CD4-positive, alpha-beta T cell treated with Interleukin-17A for 4 hours (primary cell): ENCODE measurements at regions not wholly inside any gene's neighbourhood (a gene's known extent, or its start where the extent isn't known, plus 50 kb on each side); places are given as distances from the start of the nearest gene placed in this dataset.

Source experiments
- DNase-seq: peaks from one replicate; pipeline ENCODE4 v3.0.0-alpha.2; 2020; ENCODE audit warnings: mixed read lengths

DNA sequence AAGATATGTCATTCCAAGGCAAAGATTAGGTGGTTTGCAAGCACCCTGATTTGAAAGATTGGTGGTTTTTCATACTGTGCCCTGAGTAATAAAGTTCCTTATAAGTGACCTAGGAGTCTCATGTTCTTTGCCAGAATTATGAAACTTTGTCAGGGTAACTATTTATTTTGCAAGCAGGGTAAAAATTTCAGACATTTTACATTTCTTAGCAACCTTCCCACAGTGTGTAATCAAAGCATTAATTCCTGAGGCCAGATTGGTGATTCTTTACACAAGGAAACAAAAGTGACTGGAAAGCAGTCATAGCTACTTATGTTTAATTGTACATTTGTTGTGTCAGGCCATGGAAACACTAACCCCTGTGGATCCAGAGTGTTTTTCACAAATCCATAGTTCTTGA is 998.0 kb upstream of the B3GALT2 start:
- DNase-seq, result no peak

DNA sequence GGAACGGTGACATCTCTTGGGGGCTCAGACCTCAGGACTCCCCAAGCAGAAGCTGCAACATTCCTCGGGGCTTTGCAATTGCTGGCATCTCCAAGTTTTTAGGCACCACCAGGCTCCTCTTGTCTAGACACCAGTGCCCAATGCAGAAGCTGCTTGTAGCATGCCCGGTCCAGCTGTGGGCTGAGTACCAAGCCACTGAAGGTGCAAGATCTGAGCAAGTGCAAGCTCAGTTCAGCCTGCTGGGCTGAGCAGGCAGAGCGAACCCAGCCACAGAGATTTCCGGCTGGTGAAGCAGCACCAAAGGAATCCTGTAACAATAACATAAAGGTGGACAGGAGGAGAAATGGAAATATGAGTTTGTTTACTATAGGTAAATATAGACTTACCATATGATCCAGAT is 995.4 kb upstream of the B3GALT2 start:
- no peak for DNase-seq

GRCh38 chr1:194176212-194176611 is 989.8 kb upstream of the B3GALT2 start:
- DNase-seq, result no peak

GRCh38 chr1:194175251-194175650 is 988.8 kb upstream of the B3GALT2 start:
- no peak for DNase-seq

DNA sequence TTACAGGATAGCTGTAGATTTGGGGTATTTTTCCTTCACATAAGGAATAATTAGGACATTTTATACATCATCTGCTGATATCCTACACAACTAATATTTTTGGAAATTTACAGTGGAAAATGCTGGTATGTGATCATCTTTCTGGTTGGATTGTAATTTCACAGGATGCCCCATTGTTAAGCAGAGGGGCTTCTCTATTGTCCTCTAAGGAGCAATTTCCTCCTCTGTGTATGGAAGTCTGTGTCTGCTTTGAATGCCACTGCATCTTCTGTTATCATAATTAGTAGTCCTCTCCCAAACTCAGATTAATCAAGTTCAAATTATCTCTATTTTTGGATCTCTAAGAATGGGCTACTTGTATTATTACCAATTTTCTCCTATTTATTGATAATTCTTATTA is 988.1 kb upstream of the B3GALT2 start:
- no peak for DNase-seq

- no peak for DNase-seq
These were observed 985.2 kb upstream of the B3GALT2 start for GRCh38 chr1:194171596-194171995.

DNA sequence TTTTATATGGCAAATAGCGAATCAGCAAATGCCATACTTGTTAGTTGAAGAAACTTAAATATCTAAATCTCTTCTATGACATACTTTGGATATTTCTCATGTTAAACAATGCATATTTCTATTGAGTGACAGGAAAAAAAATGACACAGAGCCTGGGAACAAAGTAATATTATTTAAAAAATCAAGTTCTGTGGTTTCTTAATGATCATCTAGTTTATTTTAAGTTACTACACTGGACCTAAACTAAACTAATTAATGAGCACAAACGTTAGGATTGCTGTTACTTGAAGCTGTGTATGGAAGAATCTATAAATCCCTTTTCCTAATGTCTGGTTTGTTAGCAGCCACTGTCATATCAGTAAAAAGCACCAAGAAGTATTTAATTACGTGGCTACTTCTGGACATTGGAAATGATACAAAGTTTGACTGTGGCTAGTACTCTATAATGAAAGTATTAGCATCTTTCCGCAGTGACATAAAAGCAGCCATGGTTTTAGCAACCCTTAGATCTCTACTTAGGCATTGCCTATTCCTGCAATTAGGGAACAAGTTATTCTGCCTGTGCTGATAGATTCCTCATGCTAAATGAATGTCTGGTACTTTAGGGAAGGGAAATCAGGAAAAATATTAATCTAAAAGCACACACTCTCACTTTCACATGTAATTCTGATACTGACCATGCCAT is 981.7 kb upstream of the B3GALT2 start:
- no peak for DNase-seq

DNA sequence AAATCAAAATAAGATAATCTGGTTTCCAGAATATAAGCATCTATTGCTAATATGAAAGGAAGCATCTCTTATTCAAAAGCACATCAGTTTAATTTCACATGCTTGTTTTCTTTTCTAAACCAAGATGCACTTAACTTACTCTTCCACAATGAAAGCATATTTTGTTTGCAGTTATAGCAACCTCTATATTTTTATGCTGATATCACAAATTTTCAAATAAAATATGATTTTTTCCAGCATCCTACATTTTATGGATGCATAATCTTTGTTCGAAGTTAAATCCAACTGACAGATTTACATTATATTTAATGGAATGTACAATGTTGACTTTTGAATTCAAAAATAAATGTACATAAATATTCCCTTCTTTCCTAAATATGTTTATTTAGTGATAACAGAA is 978.3 kb upstream of the B3GALT2 start:
- no peak for DNase-seq

- DNase-seq, result no peak
These were observed 975.2 kb upstream of the B3GALT2 start for GRCh38 chr1:194161591-194161990.

GRCh38 chr1:194159941-194160340 is 973.5 kb upstream of the B3GALT2 start:
- DNase-seq, result no peak

DNA sequence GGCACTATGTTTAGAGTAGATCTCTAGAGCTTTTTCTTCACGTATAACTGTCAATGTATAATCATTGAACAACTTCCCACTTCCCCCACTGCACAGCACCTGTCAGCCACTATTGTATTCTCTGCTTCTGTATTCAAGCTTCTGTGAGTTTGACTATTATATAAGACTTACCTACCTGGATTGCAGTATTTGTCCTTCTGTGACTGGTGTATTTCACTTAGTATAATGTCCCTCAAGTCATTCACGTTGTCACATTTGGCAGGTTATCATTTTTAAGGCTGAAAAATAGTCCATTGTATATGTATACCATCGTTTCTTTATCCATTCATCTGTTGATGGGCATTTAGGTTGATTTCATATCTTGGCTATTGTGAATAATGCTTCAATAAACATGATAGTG is 969.5 kb upstream of the B3GALT2 start:
- no peak for DNase-seq

DNA sequence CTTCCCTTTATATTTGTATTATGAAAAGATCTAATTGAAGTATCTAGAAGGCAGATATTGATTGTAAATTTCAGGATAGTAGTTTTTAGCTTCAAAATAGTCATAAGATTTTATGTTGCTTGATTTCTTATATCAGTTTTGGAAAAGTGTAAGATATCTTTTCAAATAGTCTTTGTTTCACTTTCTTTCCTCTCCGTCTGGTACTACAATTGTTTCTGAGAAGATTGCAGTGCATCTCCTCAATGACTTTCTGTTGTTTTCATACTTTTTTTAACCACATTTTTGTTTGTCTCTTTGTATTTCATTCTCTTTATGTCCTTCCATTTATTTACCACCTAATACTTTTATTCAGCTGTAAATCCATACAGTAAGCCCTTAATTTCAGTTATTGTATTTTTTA is 964.6 kb upstream of the B3GALT2 start:
- DNase-seq, result no peak

GRCh38 chr1:194150242-194150641 is 963.8 kb upstream of the B3GALT2 start:
- DNase-seq, result no peak

DNA sequence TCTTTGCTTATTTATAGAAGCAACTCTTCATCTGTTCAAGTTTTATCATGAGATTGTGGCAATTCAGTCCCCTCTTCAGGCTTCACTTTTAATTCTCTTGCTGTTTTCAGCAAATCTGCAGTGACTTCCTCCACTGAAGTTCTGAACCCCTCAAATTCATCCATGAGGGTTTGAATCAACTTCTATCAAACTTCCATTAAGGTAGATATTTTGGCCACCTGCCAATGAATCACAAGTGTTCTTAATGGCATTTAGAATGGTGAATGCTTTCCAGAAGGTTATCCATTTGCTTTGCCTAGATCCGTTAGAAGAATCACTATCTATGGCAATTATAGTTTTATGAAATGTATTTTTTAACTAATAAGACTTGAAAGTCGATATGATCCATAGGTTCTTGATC is 946.7 kb upstream of the B3GALT2 start:
- DNase-seq, result no peak

DNA sequence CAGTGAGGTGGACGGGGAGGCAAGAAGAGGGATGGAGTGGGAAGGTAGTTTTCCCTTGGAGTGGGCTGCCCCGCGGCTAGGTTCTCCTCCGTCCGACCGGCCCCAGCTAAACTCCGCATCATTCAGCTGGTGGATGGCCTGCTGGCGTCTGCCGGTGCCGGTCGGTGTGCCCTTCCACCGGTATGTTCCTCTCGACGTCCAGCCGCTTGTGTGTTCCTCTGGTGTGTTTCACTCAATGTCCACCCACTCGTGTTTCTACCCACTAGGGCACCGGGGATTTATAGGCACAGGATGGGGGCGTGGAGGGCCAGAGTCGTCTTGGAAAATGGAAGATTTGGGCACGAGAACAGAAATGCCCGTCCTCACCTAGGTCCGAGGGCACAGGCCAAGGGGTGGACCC is 931.7 kb upstream of the B3GALT2 start:
- no peak for DNase-seq

DNA sequence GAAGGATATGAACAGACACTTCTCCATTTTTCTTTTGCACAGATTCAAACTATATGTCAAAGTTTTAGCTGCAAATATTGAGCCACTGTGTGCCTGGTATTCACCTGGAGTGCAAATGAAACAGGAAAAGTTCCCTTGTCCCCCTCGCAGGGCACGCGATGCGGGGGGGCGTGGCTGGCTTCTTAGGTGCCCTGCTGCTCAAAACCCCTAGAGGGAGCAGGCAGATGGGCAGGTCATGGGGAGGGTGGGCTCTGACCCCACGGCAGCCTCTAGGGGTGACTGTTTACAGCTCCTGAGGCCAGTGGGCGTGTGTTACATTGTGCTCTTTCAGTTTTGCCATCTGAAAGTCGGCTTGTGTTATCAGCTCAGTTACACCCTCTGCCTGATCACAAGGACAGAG is 931.2 kb upstream of the B3GALT2 start:
- no peak for DNase-seq

DNA sequence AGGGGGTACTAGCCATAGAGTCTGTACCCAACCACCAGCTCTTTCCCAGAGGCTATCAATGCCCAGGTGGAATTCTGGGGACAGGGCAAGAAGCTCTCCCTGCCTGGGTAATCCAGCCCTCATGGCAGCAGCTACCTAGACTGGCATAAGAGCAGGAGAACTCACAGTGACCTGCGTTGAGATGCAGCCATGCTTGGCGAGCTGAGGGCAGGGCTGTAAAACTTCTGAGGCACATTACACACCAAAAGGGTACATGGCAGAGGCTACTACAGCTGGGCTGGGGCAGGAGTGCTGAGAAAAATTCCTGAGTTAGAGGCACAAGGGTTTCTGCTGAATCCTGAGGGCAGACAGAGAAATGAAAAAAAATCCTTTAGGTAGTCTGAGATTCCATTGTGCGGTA is 927.9 kb upstream of the B3GALT2 start:
- no peak for DNase-seq

DNA sequence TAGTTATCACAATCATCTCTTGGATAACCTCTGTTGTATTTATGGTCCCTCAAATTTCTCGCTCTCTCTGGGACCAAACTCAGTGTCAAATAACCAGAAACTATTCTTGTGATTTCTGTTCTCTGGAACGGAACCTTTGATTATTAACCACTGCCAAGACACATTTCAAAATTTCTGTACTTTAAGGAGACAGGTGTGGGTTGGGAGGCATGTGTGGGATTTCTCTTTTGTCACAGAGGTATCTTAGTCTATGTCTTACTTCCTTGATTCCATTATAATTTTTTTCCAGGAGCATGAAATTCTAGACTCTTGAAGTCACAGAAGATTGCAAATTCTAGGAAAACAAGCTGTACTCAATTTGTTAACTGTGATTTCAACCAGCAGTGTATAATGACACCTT is 919.0 kb upstream of the B3GALT2 start:
- DNase-seq, result no peak

- no peak for DNase-seq
These were observed 917.9 kb upstream of the B3GALT2 start for GRCh38 chr1:194104247-194104844.

GRCh38 chr1:194103516-194104246 is 917.3 kb upstream of the B3GALT2 start:
- no peak for DNase-seq

- no peak for DNase-seq
These were observed 916.7 kb upstream of the B3GALT2 start for GRCh38 chr1:194103101-194103500.

DNA sequence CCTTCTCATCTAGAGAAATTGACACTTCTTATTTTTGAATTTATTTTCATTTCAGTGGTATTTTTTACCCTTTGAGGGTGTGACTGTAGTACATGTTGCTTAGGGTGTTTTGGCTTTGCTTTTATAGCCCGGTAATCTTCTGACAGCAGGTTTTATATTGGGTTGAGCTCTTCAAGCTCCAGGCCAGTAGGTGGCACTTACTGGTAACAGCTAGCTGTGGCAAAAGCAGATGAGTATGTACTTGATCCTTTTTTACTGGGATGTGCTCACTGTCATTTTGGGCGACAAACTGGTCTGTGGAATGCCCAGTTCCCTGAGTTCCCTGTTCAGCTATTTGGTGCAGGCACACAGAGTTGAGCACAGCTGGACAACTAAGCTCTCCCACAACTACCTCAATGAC is 916.2 kb upstream of the B3GALT2 start:
- DNase-seq, result no peak

DNA sequence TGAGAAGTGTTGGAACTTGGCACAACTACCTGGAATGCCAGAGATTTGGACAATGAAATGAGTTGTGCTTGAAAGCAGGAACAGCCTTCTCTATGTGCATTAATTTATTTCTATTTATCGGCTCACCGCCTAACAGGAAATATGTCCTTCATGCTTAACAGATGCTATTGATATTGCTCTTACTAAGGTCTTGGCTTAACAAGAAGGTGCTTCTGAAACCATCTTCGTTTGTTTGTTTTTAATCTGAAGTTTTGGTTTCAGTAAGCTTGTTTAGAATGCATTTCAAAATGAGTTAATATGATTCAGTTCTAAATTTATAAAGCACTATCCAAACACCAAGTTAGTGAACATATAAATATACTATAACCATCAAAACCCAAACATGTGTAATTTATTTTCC is 898.3 kb upstream of the B3GALT2 start:
- no peak for DNase-seq

DNA sequence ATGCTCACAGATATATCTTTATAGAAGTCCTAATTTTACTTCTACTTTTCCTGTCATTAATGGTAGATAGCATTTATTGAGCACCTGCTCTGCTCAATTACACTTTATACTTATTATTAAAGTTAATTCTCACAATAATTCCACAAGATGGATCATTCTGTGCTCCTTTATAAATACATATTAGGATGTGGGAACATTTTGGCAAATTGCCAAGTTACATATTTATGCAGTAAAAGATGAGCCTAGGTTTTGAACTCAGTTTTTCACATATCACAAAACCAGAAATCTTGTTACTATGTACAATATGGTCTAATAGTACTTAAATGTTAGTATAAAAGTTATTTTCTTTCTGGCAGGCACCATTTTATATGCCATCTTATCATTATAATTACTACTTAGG is 895.0 kb upstream of the B3GALT2 start:
- DNase-seq, result no peak

DNA sequence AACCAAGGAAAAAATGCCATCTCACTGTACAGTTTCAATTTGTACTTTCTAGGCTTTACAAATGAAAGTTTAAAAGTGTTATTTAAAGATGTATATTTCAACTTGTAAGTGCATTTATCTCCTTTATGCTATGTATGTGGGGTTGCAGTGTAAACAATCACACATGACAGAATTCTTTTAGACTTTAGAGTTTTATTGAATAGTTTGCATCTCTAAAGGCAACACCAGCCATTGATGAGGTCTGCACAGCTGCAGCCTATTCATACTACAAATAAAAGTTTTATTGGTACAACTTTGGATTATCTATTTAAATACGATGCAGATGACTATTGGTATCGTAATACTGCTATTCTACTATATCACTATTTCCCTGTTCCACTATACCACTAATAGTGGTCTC is 894.4 kb upstream of the B3GALT2 start:
- DNase-seq, result no peak
